Activated T-cell treated with anti-CD3 and anti-CD28 coated beads, Interleukin-2, amount 50 U/mL, for 72 hours (primary cell): ENCODE measurements at regions not wholly inside any gene's neighbourhood (a gene's known extent, or its start where the extent isn't known, plus 50 kb on each side); places are given as distances from the start of the nearest gene placed in this dataset.
"Not testable (repeated sequence)": the region's sequence is repeated elsewhere in the genome, so short reads cannot be mapped to it uniquely, and the experiment has no call there.

ENCODE experiments used
- ATAC-seq, 2 donors: fragments of 150-1000 bp; cut with Tn5 transposase; replicated peaks in 1 of 2; 2 replicates each; pipeline ENCODE4 v1.10.0; 2021; ENCODE audit warnings: moderate library complexity in 2 of 2, mild to moderate bottlenecking in 1 of 2
- DNase-seq, 2 donors: peaks; one replicate each; pipeline ENCODE4 v3.0.0; 2021 to 2022; ENCODE audit warnings: mixed read lengths in 1 of 2
- H3K27ac Mint-ChIP-seq: one replicate; pipeline ENCODE4 v1.8.0; 2022; ENCODE audit warnings: mild to moderate bottlenecking, moderate library complexity, mixed read lengths
- H3K27me3 Mint-ChIP-seq: one replicate; pipeline ENCODE4 v1.8.0; 2022; ENCODE audit warnings: low read depth, mixed read lengths
- H3K36me3 Mint-ChIP-seq, 2 donors: one replicate each; pipeline ENCODE4 v1.8.0; 2022; ENCODE audit warnings: mixed read lengths in 2 of 2, mild to moderate bottlenecking in 1 of 2; ENCODE audit not compliant: insufficient read depth in 2 of 2
- H3K4me1 Mint-ChIP-seq: one replicate; pipeline ENCODE4 v1.8.0; 2022; ENCODE audit warnings: low read depth, mixed read lengths
- H3K4me3 Mint-ChIP-seq, 2 donors: one replicate each; pipeline ENCODE4 v1.8.0; 2022; ENCODE audit warnings: mild to moderate bottlenecking in 2 of 2, mixed read lengths in 2 of 2, moderate library complexity in 2 of 2
- H3K9me3 Mint-ChIP-seq, 2 donors: one replicate each; pipeline ENCODE4 v1.8.0; 2022; ENCODE audit warnings: mixed read lengths in 2 of 2

GRCh38 chr15:24858183-24858582, 96.6 kb upstream of the SNRPN start:
- H3K4me3 Mint-ChIP-seq, ATAC-seq, H3K36me3 Mint-ChIP-seq, DNase-seq, H3K27ac Mint-ChIP-seq, H3K27me3 Mint-ChIP-seq, H3K4me1 Mint-ChIP-seq, H3K9me3 Mint-ChIP-seq: not testable (repeated sequence)

GRCh38 chr15:24858737-24859601, 95.8 kb upstream of the SNRPN start:
- no peaks in the 10 kb centered on the region for H3K4me1 Mint-ChIP-seq
- DNase-seq = no peak
- H3K27me3 Mint-ChIP-seq = no peaks in the 10 kb centered on the region
- peaks cover 5 to 7% of the 10 kb centered on the region in 2 donors for H3K9me3 Mint-ChIP-seq
- ATAC-seq = no peak
- no peak overlapping the region for H3K27ac Mint-ChIP-seq
- peaks cover 0 to 5% of the 10 kb centered on the region in 2 donors for H3K36me3 Mint-ChIP-seq
- H3K4me3 Mint-ChIP-seq = no peak overlapping the region

- Mint-ChIP-seq H3K36me3 (peaks cover 0 to 5% of the 10 kb centered on the region in 2 donors), H3K27me3 (no peaks in the 10 kb centered on the region), H3K9me3 (peaks cover 5 to 7% of the 10 kb centered on the region in 2 donors), H3K4me1 (no peaks in the 10 kb centered on the region), H3K4me3 (no peak overlapping the region), H3K27ac (no peak overlapping the region)
- no peak for ATAC-seq
- DNase-seq = no peak
Measured at GRCh38 chr15:24861014-24861690, 93.6 kb upstream of the SNRPN start.

- Mint-ChIP-seq H3K4me3 (no peak overlapping the region), H3K27me3 (no peaks in the 10 kb centered on the region), H3K4me1 (no peaks in the 10 kb centered on the region), H3K36me3 (no peaks in the 10 kb centered on the region), H3K9me3 (peaks cover 5 to 7% of the 10 kb centered on the region in 2 donors), H3K27ac (no peak overlapping the region)
- DNase-seq (no peak), ATAC-seq (no peak)
Measured at GRCh38 chr15:24862726-24863521, 91.9 kb upstream of the SNRPN start.

- Mint-ChIP-seq H3K27me3 (no peaks in the 10 kb centered on the region), H3K4me3 (no peak overlapping the region)
- DNase-seq = no peak
Measured at GRCh38 chr15:24865303-24865702, 89.5 kb upstream of the SNRPN start.

GRCh38 chr15:24877174-24877573, 77.6 kb upstream of the SNRPN start:
- Mint-ChIP-seq H3K27ac (no peak overlapping the region), H3K27me3 (no peaks in the 10 kb centered on the region), H3K9me3 (peaks cover 5 to 8% of the 10 kb centered on the region in 2 donors), H3K36me3 (peaks cover 0 to 12% of the 10 kb centered on the region in 2 donors), H3K4me3 (no peak overlapping the region), H3K4me1 (no peaks in the 10 kb centered on the region)
- no peak for DNase-seq
- no peak for ATAC-seq

More at GRCh38 chr15:24865303-24865702, 89.5 kb upstream of the SNRPN start:
- no peak overlapping the region for H3K27ac Mint-ChIP-seq
- no peak for ATAC-seq
- H3K36me3 Mint-ChIP-seq = no peaks in the 10 kb centered on the region
- peaks cover 6 to 8% of the 10 kb centered on the region in 2 donors for H3K9me3 Mint-ChIP-seq
- H3K4me1 Mint-ChIP-seq = no peaks in the 10 kb centered on the region

GRCh38 chr15:24878153-24878552, 76.6 kb upstream of the SNRPN start:
- Mint-ChIP-seq H3K4me1 (no peaks in the 10 kb centered on the region), H3K27ac (no peak overlapping the region), H3K9me3 (peaks cover 5 to 8% of the 10 kb centered on the region in 2 donors), H3K27me3 (no peaks in the 10 kb centered on the region), H3K4me3 (peak overlapping the region; percentile 69 to 72), H3K36me3 (peaks cover 0 to 12% of the 10 kb centered on the region in 2 donors)
- peak; percentile 26 to 32 for ATAC-seq
- peak; percentile 6 to 15 for DNase-seq

GRCh38 chr15:24879492-24879891, 75.3 kb upstream of the SNRPN start:
- H3K4me3 Mint-ChIP-seq = no peak overlapping the region
- peaks cover 0 to 9% of the 10 kb centered on the region in 2 donors for H3K36me3 Mint-ChIP-seq
- no peak overlapping the region for H3K27ac Mint-ChIP-seq
- H3K9me3 Mint-ChIP-seq = peaks cover 4 to 5% of the 10 kb centered on the region in 2 donors
- no peaks in the 10 kb centered on the region for H3K27me3 Mint-ChIP-seq
- H3K4me1 Mint-ChIP-seq = no peaks in the 10 kb centered on the region
- DNase-seq = no peak
- no peak for ATAC-seq

GRCh38 chr15:24880663-24881062, 74.1 kb upstream of the SNRPN start:
- Mint-ChIP-seq H3K27ac (no peak overlapping the region), H3K36me3 (peaks cover 0 to 4% of the 10 kb centered on the region in 2 donors), H3K4me1 (no peaks in the 10 kb centered on the region), H3K27me3 (no peaks in the 10 kb centered on the region), H3K4me3 (no peak overlapping the region), H3K9me3 (peaks cover 2 to 4% of the 10 kb centered on the region in 2 donors)
- no peak for ATAC-seq
- no peak for DNase-seq

- Mint-ChIP-seq H3K27me3 (no peaks in the 10 kb centered on the region), H3K27ac (no peak overlapping the region)
Measured at GRCh38 chr15:24886538-24886937, 68.2 kb upstream of the SNRPN start.

GRCh38 chr15:24898715-24899272, 56.0 kb upstream of the SNRPN start:
- H3K9me3 Mint-ChIP-seq = peaks cover 15 to 18% of the 10 kb centered on the region in 2 donors
- H3K4me1 Mint-ChIP-seq = no peaks in the 10 kb centered on the region
- ATAC-seq = no peak
- DNase-seq = no peak
- H3K27ac Mint-ChIP-seq = no peak overlapping the region
- no peak overlapping the region for H3K4me3 Mint-ChIP-seq
- H3K27me3 Mint-ChIP-seq = no peaks in the 10 kb centered on the region
- peaks cover 0 to 7% of the 10 kb centered on the region in 2 donors for H3K36me3 Mint-ChIP-seq

More at GRCh38 chr15:24886538-24886937, 68.2 kb upstream of the SNRPN start:
- Mint-ChIP-seq H3K9me3 (peaks cover 5 to 6% of the 10 kb centered on the region in 2 donors), H3K36me3 (peaks cover 2 to 3% of the 10 kb centered on the region in 2 donors), H3K4me1 (no peaks in the 10 kb centered on the region), H3K4me3 (no peak overlapping the region)
- DNase-seq (no peak), ATAC-seq (no peak)

- Mint-ChIP-seq H3K4me3 (no peak overlapping the region), H3K27me3 (no peaks in the 10 kb centered on the region), H3K4me1 (no peaks in the 10 kb centered on the region), H3K27ac (no peak overlapping the region), H3K36me3 (peaks cover 0 to 7% of the 10 kb centered on the region in 2 donors), H3K9me3 (peaks cover 15 to 18% of the 10 kb centered on the region in 2 donors)
- DNase-seq (no peak), ATAC-seq (no peak)
Measured at GRCh38 chr15:24899367-24899766, 55.4 kb upstream of the SNRPN start.
